ENCODE measurements at regions not wholly inside any gene's neighbourhood (a gene's known extent, or its start where the extent isn't known, plus 50 kb on each side); places are given as distances from the start of the nearest gene placed in this dataset.

- Histone ChIP-seq H3K27me3 (ENCODE audit: insufficient read depth, low read depth, severe bottlenecking) (no peaks in the 10 kb centered on the region), H3K9me3 (ENCODE audit: severe bottlenecking) (peaks cover 8% of the 10 kb centered on the region), H3K36me3 (no peaks in the 10 kb centered on the region), H3K4me3 (ENCODE audit: low read depth, low read length) (no peak overlapping the region), H3K27ac (no peak overlapping the region)
- DNase-seq, result no peak
- no peak for TF ChIP-seq CTCF (IDR thresholded peaks at IDR 0.05; ENCODE audit: low read depth, low read length)
These were observed 688.4 kb downstream of the REEP3 start for GRCh38 chr10:64209561-64209960.

- no peak for TF ChIP-seq CTCF (IDR thresholded peaks at IDR 0.05; ENCODE audit: low read depth, low read length)
- Histone ChIP-seq H3K27ac (no peak overlapping the region), H3K4me3 (ENCODE audit: low read depth, low read length) (no peak overlapping the region), H3K9me3 (ENCODE audit: severe bottlenecking) (peaks cover 8% of the 10 kb centered on the region), H3K27me3 (ENCODE audit: insufficient read depth, low read depth, severe bottlenecking) (no peaks in the 10 kb centered on the region), H3K36me3 (no peaks in the 10 kb centered on the region)
- no peak for DNase-seq
These were observed 689.0 kb downstream of the REEP3 start for GRCh38 chr10:64210211-64210610.

DNA sequence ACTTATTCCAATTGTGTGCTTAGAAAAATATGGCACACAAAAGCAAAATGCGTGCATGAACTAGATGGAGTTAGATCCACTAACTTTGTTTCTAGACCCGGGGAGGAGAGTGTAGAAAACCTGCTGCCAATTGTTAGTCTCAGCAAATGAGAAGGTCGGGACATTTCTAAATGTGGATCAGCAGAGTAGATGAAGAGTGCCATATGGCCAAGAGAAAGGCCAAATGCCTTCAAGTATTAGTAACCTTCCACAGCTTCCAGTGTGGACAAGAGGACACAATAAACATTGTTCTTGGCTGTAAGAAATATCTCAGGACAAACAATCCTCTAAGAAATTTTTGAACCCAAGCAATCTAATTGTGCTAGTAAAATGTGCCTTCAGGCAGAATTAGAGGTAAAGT lies 690.3 kb downstream of the REEP3 start:
- Histone ChIP-seq H3K36me3 (no peaks in the 10 kb centered on the region), H3K27me3 (ENCODE audit: insufficient read depth, low read depth, severe bottlenecking) (no peaks in the 10 kb centered on the region), H3K27ac (no peak overlapping the region), H3K9me3 (ENCODE audit: severe bottlenecking) (peaks cover 5% of the 10 kb centered on the region), H3K4me3 (ENCODE audit: low read depth, low read length) (no peak overlapping the region)
- no peak for DNase-seq
- no peak for TF ChIP-seq CTCF (IDR thresholded peaks at IDR 0.05; ENCODE audit: low read depth, low read length)

DNA sequence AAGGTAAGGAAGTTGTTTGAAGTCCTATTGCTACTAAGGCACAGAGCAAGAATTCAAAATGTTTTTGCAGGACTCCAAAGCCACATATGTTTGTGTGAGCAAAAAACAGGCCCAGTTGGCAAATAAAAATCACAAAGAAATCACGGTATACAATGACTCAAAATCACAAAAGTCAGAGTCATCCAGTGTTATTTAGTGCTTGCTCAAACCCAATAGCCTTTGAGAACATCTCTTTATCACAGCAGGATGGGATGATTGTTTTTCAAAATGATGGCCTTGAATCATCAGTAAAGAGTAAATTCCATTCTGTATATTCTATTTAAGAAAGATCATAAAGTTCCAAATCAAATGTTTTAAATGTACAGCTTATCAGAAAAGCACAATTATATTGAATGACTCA lies 693.9 kb downstream of the REEP3 start:
- H3K9me3 ChIP-seq (ENCODE audit: severe bottlenecking), result no peaks in the 10 kb centered on the region
- H3K27ac ChIP-seq, result no peak overlapping the region
- TF ChIP-seq CTCF (IDR thresholded peaks at IDR 0.05; ENCODE audit: low read depth, low read length), result no peak
- DNase-seq, result no peak
- H3K4me3 ChIP-seq (ENCODE audit: low read depth, low read length), result no peak overlapping the region
- H3K27me3 ChIP-seq (ENCODE audit: insufficient read depth, low read depth, severe bottlenecking), result no peaks in the 10 kb centered on the region
- H3K36me3 ChIP-seq, result no peaks in the 10 kb centered on the region

DNA sequence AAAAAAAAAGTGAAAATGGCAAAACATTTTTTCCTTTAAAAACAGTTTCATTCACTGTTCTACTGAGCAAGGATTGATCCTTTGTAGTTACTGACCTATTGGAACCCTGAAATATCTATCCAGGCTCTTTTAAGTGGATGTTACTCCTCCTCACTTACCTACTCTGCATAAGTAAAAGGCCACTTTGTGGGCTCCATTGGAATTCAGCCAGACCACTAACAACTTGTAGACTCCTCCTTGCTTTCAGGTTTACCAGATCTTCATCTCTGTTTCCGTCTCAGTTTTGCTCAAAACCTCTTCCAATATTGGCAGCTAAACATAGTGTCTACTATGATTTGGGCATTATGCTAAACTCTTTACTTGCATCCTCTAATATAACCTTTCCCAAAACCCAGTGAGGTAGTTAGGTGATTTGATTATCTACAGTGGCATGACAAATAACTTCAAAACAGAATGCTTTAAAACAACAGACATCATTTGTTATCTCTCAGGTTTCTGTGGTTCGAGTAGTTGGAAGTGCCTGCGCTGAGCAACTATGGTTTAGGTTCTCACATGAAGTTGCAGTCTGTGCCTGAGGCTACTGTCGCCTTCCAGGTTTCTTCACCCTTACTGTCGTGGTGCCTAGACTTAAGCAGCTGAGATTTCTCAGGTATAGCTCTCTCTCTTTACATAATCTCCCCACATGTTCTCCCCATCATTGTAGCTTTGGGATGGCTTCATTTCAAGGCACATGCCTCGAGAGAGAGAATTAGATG lies 698.2 kb downstream of the REEP3 start:
- DNase-seq, result no peak
- no peak for TF ChIP-seq CTCF (IDR thresholded peaks at IDR 0.05; ENCODE audit: low read depth, low read length)
- H3K27me3 ChIP-seq (ENCODE audit: insufficient read depth, low read depth, severe bottlenecking), result no peaks in the 10 kb centered on the region

DNA sequence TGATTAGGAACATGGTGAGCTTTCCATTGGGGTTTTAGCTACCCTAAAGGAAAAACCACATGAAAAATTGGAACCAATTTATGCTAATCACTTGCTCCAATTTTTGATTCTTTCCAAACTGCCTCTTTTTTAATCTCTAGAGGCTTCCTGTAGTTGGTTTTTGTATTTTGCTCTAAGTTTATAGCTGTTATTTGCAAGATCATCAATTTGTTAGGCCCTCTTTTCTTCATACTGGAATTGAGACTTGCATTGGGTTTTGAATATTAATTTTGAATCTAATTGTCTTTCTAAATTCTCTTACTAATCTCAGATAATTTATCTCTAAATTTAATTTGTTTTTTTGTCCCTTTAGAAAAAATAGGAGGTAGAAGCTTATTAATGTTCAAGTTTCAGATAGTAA lies 713.3 kb downstream of the REEP3 start:
- H3K4me3 ChIP-seq (ENCODE audit: low read depth, low read length), result no peak overlapping the region
- no peak for TF ChIP-seq CTCF (IDR thresholded peaks at IDR 0.05; ENCODE audit: low read depth, low read length)
- no peak for DNase-seq
- H3K36me3 ChIP-seq, result no peaks in the 10 kb centered on the region
- no peaks in the 10 kb centered on the region for H3K27me3 ChIP-seq (ENCODE audit: insufficient read depth, low read depth, severe bottlenecking)
- H3K27ac ChIP-seq, result no peak overlapping the region
- H3K9me3 ChIP-seq (ENCODE audit: severe bottlenecking), result no peaks in the 10 kb centered on the region

More for the DNA sequence above, 698.2 kb downstream of the REEP3 start:
- peaks cover 6% of the 10 kb centered on the region for H3K9me3 ChIP-seq (ENCODE audit: severe bottlenecking)
- H3K27ac ChIP-seq, result no peak overlapping the region
- no peaks in the 10 kb centered on the region for H3K36me3 ChIP-seq
- H3K4me3 ChIP-seq (ENCODE audit: low read depth, low read length), result no peak overlapping the region
